ENCODE measurements at regions not wholly inside any gene's neighbourhood (a gene's known extent, or its start where the extent isn't known, plus 50 kb on each side); places are given as distances from the start of the nearest gene placed in this dataset.
"Not testable (repeated sequence)": the region's sequence is repeated elsewhere in the genome, so short reads cannot be mapped to it uniquely, and the experiment has no call there.

DNA sequence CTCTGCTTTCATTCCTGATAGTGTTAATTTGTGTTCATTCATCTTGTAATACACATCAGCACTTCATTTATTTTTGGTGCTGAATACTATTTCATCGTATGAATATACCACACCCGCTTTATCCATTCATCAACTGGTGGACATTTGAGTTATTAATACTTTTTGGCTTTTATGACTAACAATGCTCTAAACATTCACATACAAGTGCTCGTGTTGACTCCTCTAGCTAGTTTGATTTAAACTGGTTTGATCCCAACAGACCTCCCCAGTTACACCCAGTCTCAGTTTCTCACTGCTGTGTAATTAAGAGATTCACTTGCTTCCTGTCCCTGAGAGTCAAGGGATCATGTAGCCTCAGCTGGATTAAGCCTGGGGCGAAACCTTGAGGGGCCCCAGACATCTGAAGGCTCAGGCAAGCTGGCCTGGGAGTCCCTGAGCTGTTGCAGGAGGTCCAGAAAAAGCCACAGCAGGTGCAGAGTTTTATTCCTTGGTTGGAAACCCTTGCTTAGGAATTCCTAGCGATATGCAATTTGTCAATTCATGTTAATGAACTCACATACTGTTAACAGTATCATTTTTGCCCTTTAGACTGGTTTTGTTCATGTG is 52.8 kb upstream of the CLDN24 start:
- no peaks in the 10 kb centered on the region for H3K9me3 ChIP-seq (ENCODE audit: control insufficient read depth in 1 of 2, low read length in 2 of 2)
- Mint-ChIP-seq H3K9me3 (peaks cover 3 to 39% (median 20%) of the 10 kb centered on the region in 8 donors), H3K4me3 (no peak overlapping the region), H3K36me3 (no peaks in the 10 kb centered on the region), H3K27me3 (peaks cover 3% of the 10 kb centered on the region in 2 donors), H3K4me1 (no peaks in the 10 kb centered on the region), H3K27ac (no peak overlapping the region)
- no peak for DNase-seq
- intact Hi-C loops (cut with micrococcal nuclease) = no loop called here
- CTCF ChIA-PET (ENCODE audit: partially characterized antibody) = no interaction called here
- POLR2A ChIA-PET (ENCODE audit: partially characterized antibody) = no interaction called here
- no peaks in the 10 kb centered on the region for H3K36me3 ChIP-seq (ENCODE audit: insufficient read depth, low read length)
- no peaks in the 10 kb centered on the region for H3K27me3 ChIP-seq (ENCODE audit: insufficient read depth, low read length)
- no peak overlapping the region for H3K4me3 ChIP-seq (ENCODE audit: low read length in 2 of 2)
- H3K4me1 ChIP-seq (ENCODE audit: insufficient read depth, low read length) = no peaks in the 10 kb centered on the region
- H3K27ac ChIP-seq (ENCODE audit: low read depth, low read length) = no peak overlapping the region

DNA sequence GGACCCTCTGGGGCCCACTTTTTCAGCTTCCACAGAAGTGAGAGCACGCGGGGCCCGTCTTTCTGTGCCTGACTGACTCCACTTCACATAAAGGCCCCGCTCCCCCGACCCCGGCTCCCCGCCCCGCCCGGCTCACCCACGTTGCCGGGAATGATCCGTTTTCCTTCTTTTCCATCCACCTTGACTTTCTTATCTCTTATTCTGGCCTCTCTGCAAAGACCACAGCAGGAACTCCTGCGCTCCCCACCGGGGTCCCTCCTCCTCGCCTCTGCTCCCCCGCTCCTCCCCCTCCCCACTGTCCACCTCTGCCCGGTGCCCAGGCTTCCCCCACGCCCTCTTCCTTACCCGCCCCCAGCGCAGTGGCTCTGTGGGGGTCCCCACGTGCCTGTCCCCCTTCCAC is 54.2 kb upstream of the CLDN24 start:
- ChIA-PET POLR2A (ENCODE audit: partially characterized antibody) (no interaction called here), CTCF (ENCODE audit: partially characterized antibody) (no interaction called here)
- no peak overlapping the region for H3K4me3 ChIP-seq (ENCODE audit: low read length in 2 of 2)
- Mint-ChIP-seq H3K27ac (no peak overlapping the region), H3K9me3 (peaks cover 3 to 37% (median 20%) of the 10 kb centered on the region in 8 donors), H3K4me1 (no peaks in the 10 kb centered on the region), H3K27me3 (peaks cover 1 to 3% of the 10 kb centered on the region in 2 donors), H3K4me3 (no peak overlapping the region), H3K36me3 (no peaks in the 10 kb centered on the region)
- H3K36me3 ChIP-seq (ENCODE audit: insufficient read depth, low read length) = no peaks in the 10 kb centered on the region
- no peaks in the 10 kb centered on the region for H3K9me3 ChIP-seq (ENCODE audit: control insufficient read depth in 1 of 2, low read length in 2 of 2)
- intact Hi-C loops (cut with micrococcal nuclease) = no loop called here
- H3K27me3 ChIP-seq (ENCODE audit: insufficient read depth, low read length) = no peaks in the 10 kb centered on the region
- H3K4me1 ChIP-seq (ENCODE audit: insufficient read depth, low read length) = no peaks in the 10 kb centered on the region
- DNase-seq = no peak
- H3K27ac ChIP-seq (ENCODE audit: low read depth, low read length) = no peak overlapping the region

DNA sequence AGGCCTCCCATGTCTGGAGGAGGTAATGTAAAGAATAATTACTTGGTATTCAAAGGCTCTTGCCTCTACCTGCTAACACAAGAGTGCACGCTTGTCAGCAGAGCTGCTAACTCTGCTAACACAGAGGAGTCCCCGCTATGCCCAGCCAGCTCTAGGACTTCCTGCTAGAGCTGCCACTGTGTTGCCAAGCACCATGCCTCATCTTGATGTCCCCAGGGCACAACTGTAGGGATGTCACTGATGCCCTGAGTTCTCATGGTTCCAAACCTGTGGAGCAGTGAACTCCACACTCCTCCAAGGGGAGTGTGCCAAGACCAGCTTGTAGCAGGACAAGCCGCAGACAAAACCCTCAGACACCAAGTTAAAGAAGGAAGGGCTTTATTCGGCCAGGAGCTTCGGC is 55.3 kb upstream of the CLDN24 start:
- Mint-ChIP-seq H3K4me1 (no peaks in the 10 kb centered on the region), H3K27me3 (peaks cover 1 to 3% of the 10 kb centered on the region in 2 donors), H3K36me3 (no peaks in the 10 kb centered on the region), H3K9me3 (peaks cover 3 to 29% (median 18%) of the 10 kb centered on the region in 8 donors), H3K4me3 (no peak overlapping the region), H3K27ac (no peak overlapping the region)
- no peaks in the 10 kb centered on the region for H3K4me1 ChIP-seq (ENCODE audit: insufficient read depth, low read length)
- no peaks in the 10 kb centered on the region for H3K9me3 ChIP-seq (ENCODE audit: control insufficient read depth in 1 of 2, low read length in 2 of 2)
- H3K4me3 ChIP-seq (ENCODE audit: low read length in 2 of 2) = no peak overlapping the region
- no peaks in the 10 kb centered on the region for H3K36me3 ChIP-seq (ENCODE audit: insufficient read depth, low read length)
- DNase-seq = no peak
- POLR2A ChIA-PET (ENCODE audit: partially characterized antibody) = no interaction called here
- intact Hi-C loops (cut with micrococcal nuclease) = no loop called here
- H3K27me3 ChIP-seq (ENCODE audit: insufficient read depth, low read length) = no peaks in the 10 kb centered on the region
- no peak overlapping the region for H3K27ac ChIP-seq (ENCODE audit: low read depth, low read length)
- CTCF ChIA-PET (ENCODE audit: partially characterized antibody) = no interaction called here

DNA sequence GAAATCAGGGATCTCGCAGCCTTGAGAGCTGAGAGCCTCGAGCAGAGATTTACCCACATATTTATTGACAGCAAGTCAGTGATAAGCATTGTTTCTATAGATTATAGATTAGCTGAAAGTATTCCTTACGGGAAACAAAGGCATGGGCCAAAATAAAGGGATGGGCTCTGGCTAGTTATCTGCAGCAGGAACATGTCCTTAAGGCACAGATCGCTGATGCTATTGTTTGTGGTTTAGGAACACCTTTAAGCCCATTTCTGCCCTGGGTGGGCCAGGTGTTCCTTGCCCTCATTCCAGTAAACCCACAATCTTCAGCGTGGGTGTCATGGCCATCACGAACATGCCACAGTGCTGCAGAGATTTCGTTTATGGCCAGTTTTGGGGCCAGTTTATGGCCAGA is 56.1 kb upstream of the CLDN24 start:
- H3K27ac Mint-ChIP-seq; H3K27me3 ChIP-seq (ENCODE audit: insufficient read depth, low read length); H3K36me3 ChIP-seq (ENCODE audit: insufficient read depth, low read length); POLR2A ChIA-PET (ENCODE audit: partially characterized antibody); DNase-seq; H3K4me3 Mint-ChIP-seq; H3K9me3 ChIP-seq (ENCODE audit: control insufficient read depth in 1 of 2, low read length in 2 of 2); H3K4me3 ChIP-seq (ENCODE audit: low read length in 2 of 2); H3K36me3 Mint-ChIP-seq; H3K27ac ChIP-seq (ENCODE audit: low read depth, low read length); H3K4me1 ChIP-seq (ENCODE audit: insufficient read depth, low read length); H3K4me1 Mint-ChIP-seq; H3K27me3 Mint-ChIP-seq; intact Hi-C loops (cut with micrococcal nuclease): not testable (repeated sequence)
- CTCF ChIA-PET (ENCODE audit: partially characterized antibody) = interaction anchor here (0.9 kb wide), 1 partner anchor 22 kb away, joined by 4 read pairs; no protein-coding TSS in a partner anchor
- peaks cover 3 to 21% (median 13%) of the 10 kb centered on the region in 8 donors for H3K9me3 Mint-ChIP-seq

DNA sequence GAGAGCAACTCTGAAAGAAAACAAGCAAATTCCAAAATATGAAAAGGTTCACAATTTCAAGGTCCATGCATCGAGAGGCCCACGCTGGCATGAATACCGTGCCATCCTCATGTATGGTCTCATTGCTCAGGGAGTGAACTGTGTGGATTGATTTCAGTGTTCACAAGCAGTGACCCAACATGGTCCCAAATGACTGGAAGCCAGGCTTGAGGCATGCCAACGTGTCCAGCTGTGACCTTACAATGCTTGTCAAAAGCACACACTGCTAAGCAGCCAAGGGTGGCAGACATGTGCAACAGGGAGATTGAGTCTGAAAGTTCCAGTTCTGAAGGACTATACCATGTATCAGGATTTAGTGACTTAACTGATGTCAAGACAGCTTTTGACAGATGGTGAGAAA is 58.7 kb upstream of the CLDN24 start:
- H3K4me3 Mint-ChIP-seq = no peak overlapping the region
- intact Hi-C loops (cut with micrococcal nuclease) = no loop called here
- Histone ChIP-seq H3K4me3 (ENCODE audit: low read length in 2 of 2) (no peak overlapping the region), H3K4me1 (ENCODE audit: insufficient read depth, low read length) (no peaks in the 10 kb centered on the region), H3K36me3 (ENCODE audit: insufficient read depth, low read length) (no peaks in the 10 kb centered on the region), H3K9me3 (ENCODE audit: control insufficient read depth in 1 of 2, low read length in 2 of 2) (no peaks in the 10 kb centered on the region), H3K27ac (ENCODE audit: low read depth, low read length) (no peak overlapping the region), H3K27me3 (ENCODE audit: insufficient read depth, low read length) (no peaks in the 10 kb centered on the region)
- no peaks in the 10 kb centered on the region for H3K36me3 Mint-ChIP-seq
- H3K27ac Mint-ChIP-seq = no peak overlapping the region
- H3K4me1 Mint-ChIP-seq = no peaks in the 10 kb centered on the region
- no peak for DNase-seq
- peaks cover 0 to 1% of the 10 kb centered on the region in 2 donors for H3K27me3 Mint-ChIP-seq
- CTCF ChIA-PET (ENCODE audit: partially characterized antibody) = no interaction called here
- H3K9me3 Mint-ChIP-seq = peaks cover 0 to 23% (median 10%) of the 10 kb centered on the region in 8 donors
- POLR2A ChIA-PET (ENCODE audit: partially characterized antibody) = no interaction called here

DNA sequence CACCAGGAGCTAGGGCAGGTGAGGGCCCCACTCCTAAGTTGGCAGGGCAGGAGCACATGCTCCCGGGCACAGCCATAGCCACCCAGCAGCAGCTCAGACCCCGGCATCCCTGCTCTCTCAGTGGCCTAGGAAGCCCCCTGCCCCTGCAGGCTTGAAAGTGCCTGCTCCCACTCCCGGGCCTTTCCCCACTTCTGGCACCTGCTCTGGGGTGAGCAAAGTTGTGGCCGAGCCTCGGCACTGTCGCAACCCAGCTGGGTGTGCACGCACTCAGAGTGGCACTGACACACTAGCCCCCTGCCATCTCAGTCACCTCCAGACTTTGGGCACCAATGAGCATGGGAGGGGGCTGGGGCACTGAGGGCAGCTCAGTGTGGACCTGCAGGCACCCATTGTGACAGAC is 60.8 kb upstream of the CDKN2AIP start:
- H3K9me3 ChIP-seq (ENCODE audit: control insufficient read depth in 1 of 2, low read length in 2 of 2) = no peaks in the 10 kb centered on the region
- H3K4me3 ChIP-seq (ENCODE audit: low read length in 2 of 2) = no peak overlapping the region
- ChIA-PET POLR2A (ENCODE audit: partially characterized antibody) (no interaction called here), CTCF (ENCODE audit: partially characterized antibody) (no interaction called here)
- no peak overlapping the region for H3K27ac ChIP-seq (ENCODE audit: low read depth, low read length)
- H3K27ac Mint-ChIP-seq = no peak overlapping the region
- H3K27me3 ChIP-seq (ENCODE audit: insufficient read depth, low read length) = no peaks in the 10 kb centered on the region
- no peaks in the 10 kb centered on the region for H3K4me1 ChIP-seq (ENCODE audit: insufficient read depth, low read length)
- H3K4me3 Mint-ChIP-seq = no peak overlapping the region
- peaks cover 0 to 11% (median under 1%) of the 10 kb centered on the region in 8 donors for H3K9me3 Mint-ChIP-seq
- no peaks in the 10 kb centered on the region for H3K36me3 Mint-ChIP-seq
- H3K4me1 Mint-ChIP-seq = no peaks in the 10 kb centered on the region
- no peaks in the 10 kb centered on the region for H3K36me3 ChIP-seq (ENCODE audit: insufficient read depth, low read length)
- peaks cover 2 to 5% of the 10 kb centered on the region in 2 donors for H3K27me3 Mint-ChIP-seq
- intact Hi-C loops (cut with micrococcal nuclease) = no loop called here
- DNase-seq = no peak

DNA sequence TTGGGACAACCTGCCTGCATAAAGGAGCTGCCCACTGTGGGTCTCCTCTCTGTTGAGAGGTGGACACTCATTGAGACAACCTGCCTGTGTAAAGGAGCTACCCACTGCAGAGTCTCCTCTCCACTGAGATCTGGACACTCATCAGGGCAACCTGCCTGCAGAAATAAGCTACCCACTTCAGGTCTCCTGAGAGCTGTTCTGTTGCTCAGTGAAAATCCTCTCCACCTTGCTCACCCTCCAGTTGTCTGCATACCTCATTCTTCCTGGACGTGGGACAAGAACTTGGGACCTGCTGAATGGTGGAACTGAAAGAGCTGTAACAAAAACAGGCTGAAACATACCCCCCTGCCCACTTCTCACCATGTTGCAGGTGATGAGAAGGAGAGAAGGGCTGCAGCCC is 59.9 kb upstream of the CDKN2AIP start:
- POLR2A ChIA-PET (ENCODE audit: partially characterized antibody) = no interaction called here
- intact Hi-C loops (cut with micrococcal nuclease) = no loop called here
- H3K4me1 ChIP-seq (ENCODE audit: insufficient read depth, low read length) = no peaks in the 10 kb centered on the region
- H3K27me3 ChIP-seq (ENCODE audit: insufficient read depth, low read length) = no peaks in the 10 kb centered on the region
- Mint-ChIP-seq H3K4me3 (no peak overlapping the region), H3K27me3 (peaks cover 2 to 5% of the 10 kb centered on the region in 2 donors), H3K27ac (no peak overlapping the region), H3K36me3 (no peaks in the 10 kb centered on the region), H3K4me1 (no peaks in the 10 kb centered on the region), H3K9me3 (peaks cover 0 to 6% (median 0%) of the 10 kb centered on the region in 8 donors)
- H3K27ac ChIP-seq (ENCODE audit: low read depth, low read length) = no peak overlapping the region
- DNase-seq = no peak
- H3K36me3 ChIP-seq (ENCODE audit: insufficient read depth, low read length) = no peaks in the 10 kb centered on the region
- no peaks in the 10 kb centered on the region for H3K9me3 ChIP-seq (ENCODE audit: control insufficient read depth in 1 of 2, low read length in 2 of 2)
- H3K4me3 ChIP-seq (ENCODE audit: low read length in 2 of 2) = no peak overlapping the region
- CTCF ChIA-PET (ENCODE audit: partially characterized antibody) = interaction anchor here (1.4 kb wide), 1 partner anchor 14 kb away, joined by 3 read pairs; no protein-coding TSS in a partner anchor

DNA sequence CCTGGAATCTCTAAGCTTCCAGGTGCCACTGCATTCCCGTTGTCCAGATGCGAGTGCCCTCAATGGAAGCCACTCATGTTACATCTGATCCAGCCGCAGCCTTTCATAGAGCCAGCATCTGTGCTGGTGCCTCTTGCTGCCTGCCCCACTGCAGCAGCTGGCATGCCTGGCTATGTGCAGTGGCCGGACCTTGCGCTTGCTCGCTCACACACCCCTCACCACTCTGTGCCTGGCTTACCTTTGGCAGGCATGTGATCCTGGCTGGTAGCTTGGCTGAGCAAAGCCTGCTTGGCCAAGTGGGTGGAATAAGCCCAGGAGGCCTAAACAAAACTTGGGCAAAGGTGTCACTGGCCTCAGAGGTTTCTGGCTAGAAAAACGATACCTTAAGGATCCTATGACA is 59.5 kb upstream of the CDKN2AIP start:
- no peaks in the 10 kb centered on the region for H3K4me1 Mint-ChIP-seq

More for the DNA sequence above, 59.5 kb upstream of the CDKN2AIP start:
- Histone ChIP-seq H3K27ac (ENCODE audit: low read depth, low read length) (no peak overlapping the region), H3K9me3 (ENCODE audit: control insufficient read depth in 1 of 2, low read length in 2 of 2) (no peaks in the 10 kb centered on the region), H3K27me3 (ENCODE audit: insufficient read depth, low read length) (no peaks in the 10 kb centered on the region), H3K36me3 (ENCODE audit: insufficient read depth, low read length) (no peaks in the 10 kb centered on the region), H3K4me1 (ENCODE audit: insufficient read depth, low read length) (no peaks in the 10 kb centered on the region), H3K4me3 (ENCODE audit: low read length in 2 of 2) (no peak overlapping the region)
- intact Hi-C loops (cut with micrococcal nuclease) = no loop called here
- no peak overlapping the region for H3K4me3 Mint-ChIP-seq
- H3K9me3 Mint-ChIP-seq = peaks cover 0 to 6% (median 0%) of the 10 kb centered on the region in 8 donors
- ChIA-PET CTCF (ENCODE audit: partially characterized antibody) (interaction anchor here (1.4 kb wide), 1 partner anchor 15 kb away, joined by 3 read pairs; no protein-coding TSS in a partner anchor), POLR2A (ENCODE audit: partially characterized antibody) (no interaction called here)
- H3K27ac Mint-ChIP-seq = no peak overlapping the region
- peaks cover 2 to 5% of the 10 kb centered on the region in 2 donors for H3K27me3 Mint-ChIP-seq
- DNase-seq = no peak
- no peaks in the 10 kb centered on the region for H3K36me3 Mint-ChIP-seq
